Type B pancreatic cell (in vitro differentiated cells): ENCODE measurements at regions not wholly inside any gene's neighbourhood (a gene's known extent, or its start where the extent isn't known, plus 50 kb on each side); places are given as distances from the start of the nearest gene placed in this dataset.

Source experiments
- DNase-seq: peaks from one replicate; pipeline ENCODE4 v3.0.0; 2021; ENCODE audit warnings: mixed read lengths; ENCODE audit not compliant: unreplicated experiment; ENCODE audit errors: extremely low spot score
- H3K27ac Mint-ChIP-seq: 2 replicates; pipeline ENCODE4 v1.8.0; 2021; ENCODE audit warnings: mild to moderate bottlenecking, mixed read lengths
- H3K27me3 Mint-ChIP-seq: 2 replicates; pipeline ENCODE4 v1.8.0; 2021; ENCODE audit warnings: mixed read lengths
- H3K36me3 Mint-ChIP-seq: 2 replicates; pipeline ENCODE4 v1.8.0; 2021; ENCODE audit warnings: mixed read lengths
- H3K4me1 Mint-ChIP-seq: one replicate; pipeline ENCODE4 v1.8.0; 2021; ENCODE audit warnings: mixed read lengths; ENCODE audit not compliant: unreplicated experiment
- H3K4me3 Mint-ChIP-seq: 2 replicates; pipeline ENCODE4 v1.8.0; 2021; ENCODE audit warnings: mild to moderate bottlenecking, mixed read lengths
- H3K9me3 Mint-ChIP-seq: 2 replicates; pipeline ENCODE4 v1.8.0; 2021; ENCODE audit warnings: mixed read lengths
- CTCF ChIP-seq: fragments of 200-600 bp; sonication (generic); conservative IDR thresholded peaks from 2 replicates; pipeline ENCODE4 v1.5.0; 2021; ENCODE audit warnings: antibody characterized with exemption, mild to moderate bottlenecking

GRCh38 chr17:73976676-73977521 is 226.6 kb upstream of the RPL38 start:
- Mint-ChIP-seq H3K4me1 (peaks cover 7% of the 10 kb centered on the region), H3K36me3 (no peaks in the 10 kb centered on the region), H3K9me3 (no peaks in the 10 kb centered on the region), H3K4me3 (no peak overlapping the region), H3K27ac (no peak overlapping the region), H3K27me3 (peaks cover 14% of the 10 kb centered on the region)
- no peak for DNase-seq
- TF ChIP-seq CTCF: no peak

- Mint-ChIP-seq H3K27ac (no peak overlapping the region), H3K4me1 (peaks cover 12% of the 10 kb centered on the region), H3K27me3 (peaks cover 25% of the 10 kb centered on the region), H3K36me3 (no peaks in the 10 kb centered on the region), H3K4me3 (no peak overlapping the region), H3K9me3 (no peaks in the 10 kb centered on the region)
- no peak for TF ChIP-seq CTCF
- DNase-seq: no peak
Measured at GRCh38 chr17:73980517-73980916, 223.0 kb upstream of the RPL38 start.

- DNase-seq: no peak
- Mint-ChIP-seq H3K4me1 (peaks cover 5% of the 10 kb centered on the region), H3K27ac (no peak overlapping the region), H3K9me3 (no peaks in the 10 kb centered on the region), H3K27me3 (peaks cover 28% of the 10 kb centered on the region), H3K36me3 (no peaks in the 10 kb centered on the region), H3K4me3 (no peak overlapping the region)
- no peak for TF ChIP-seq CTCF
Measured at GRCh38 chr17:73982871-73983270, 220.6 kb upstream of the RPL38 start.

GRCh38 chr17:73983621-73984400 is 219.7 kb upstream of the RPL38 start:
- Mint-ChIP-seq H3K27me3 (peaks cover 25% of the 10 kb centered on the region), H3K9me3 (no peaks in the 10 kb centered on the region), H3K4me3 (no peak overlapping the region), H3K4me1 (peaks cover 5% of the 10 kb centered on the region), H3K36me3 (no peaks in the 10 kb centered on the region), H3K27ac (no peak overlapping the region)
- TF ChIP-seq CTCF: no peak
- DNase-seq: no peak

GRCh38 chr17:73984941-73985340 is 218.5 kb upstream of the RPL38 start:
- TF ChIP-seq CTCF: no peak
- Mint-ChIP-seq H3K36me3 (no peaks in the 10 kb centered on the region), H3K4me3 (no peak overlapping the region), H3K4me1 (peaks cover 5% of the 10 kb centered on the region), H3K27ac (no peak overlapping the region), H3K27me3 (peaks cover 28% of the 10 kb centered on the region), H3K9me3 (no peaks in the 10 kb centered on the region)
- no peak for DNase-seq
